ENCODE measurements at regions not wholly inside any gene's neighbourhood (a gene's known extent, or its start where the extent isn't known, plus 50 kb on each side); places are given as distances from the start of the nearest gene placed in this dataset.

- POLR2A ChIA-PET (ENCODE audit: unreplicated experiment): no interaction called here
- H3K27ac ChIP-seq: no peak overlapping the region
- no peaks in the 10 kb centered on the region for H3K9me3 ChIP-seq (ENCODE audit: insufficient read depth, low read depth)
- H3K4me2 ChIP-seq: no peak overlapping the region
- no peaks in the 10 kb centered on the region for H3K9me2 ChIP-seq (ENCODE audit: insufficient read depth)
- no peaks in the 10 kb centered on the region for H3K4me1 ChIP-seq (replicated peaks; ENCODE audit: insufficient read depth)
- H3K4me3 ChIP-seq: no peak overlapping the region
- no peaks in the 10 kb centered on the region for H3K36me3 ChIP-seq (ENCODE audit: low read depth)
- H4K20me1 ChIP-seq (ENCODE audit: insufficient read depth): no peaks in the 10 kb centered on the region
- DNase-seq: no peak
- no peaks in the 10 kb centered on the region for H3F3A ChIP-seq (ENCODE audit: insufficient read depth, low read depth)
- H3K27me3 ChIP-seq (ENCODE audit: insufficient read depth, low read depth): no peaks in the 10 kb centered on the region
- intact Hi-C loops (cut with micrococcal nuclease; ENCODE audit: unreplicated experiment): no loop called here
- BruUV-seq (replicated peaks): no TSS peak
- no peak overlapping the region for H2AFZ ChIP-seq
- H3K79me2 ChIP-seq (ENCODE audit: low read depth): no peaks in the 10 kb centered on the region
- TF ChIP-seq EZH2 (IDR thresholded peaks at IDR 0.05; ENCODE audit: low read depth) (no peak), CTCF (conservative IDR thresholded peaks at IDR 0.05) (no peak)
- CTCF ChIA-PET: no interaction called here
Observed at GRCh38 chr4:117417856-117418255, 332.5 kb upstream of the TRAM1L1 start.

GRCh38 chr4:117420948-117421347, 335.6 kb upstream of the TRAM1L1 start:
- DNase-seq: no peak
- POLR2A ChIA-PET (ENCODE audit: unreplicated experiment): no interaction called here
- CTCF ChIA-PET: no interaction called here
- TF ChIP-seq EZH2 (IDR thresholded peaks at IDR 0.05; ENCODE audit: low read depth) (no peak), CTCF (conservative IDR thresholded peaks at IDR 0.05) (no peak)
- Histone ChIP-seq H3K27ac (no peak overlapping the region), H4K20me1 (ENCODE audit: insufficient read depth) (no peaks in the 10 kb centered on the region), H3K27me3 (ENCODE audit: insufficient read depth, low read depth) (no peaks in the 10 kb centered on the region), H3F3A (ENCODE audit: insufficient read depth, low read depth) (no peaks in the 10 kb centered on the region), H3K4me3 (no peak overlapping the region), H3K9me3 (ENCODE audit: insufficient read depth, low read depth) (no peaks in the 10 kb centered on the region), H3K4me2 (no peak overlapping the region), H3K79me2 (ENCODE audit: low read depth) (no peaks in the 10 kb centered on the region), H3K9me2 (ENCODE audit: insufficient read depth) (no peaks in the 10 kb centered on the region), H3K36me3 (ENCODE audit: low read depth) (no peaks in the 10 kb centered on the region), H3K4me1 (replicated peaks; ENCODE audit: insufficient read depth) (no peaks in the 10 kb centered on the region), H2AFZ (no peak overlapping the region)
- BruUV-seq (replicated peaks): no TSS peak
- intact Hi-C loops (cut with micrococcal nuclease; ENCODE audit: unreplicated experiment): no loop called here

- ChIA-PET CTCF (no interaction called here), POLR2A (ENCODE audit: unreplicated experiment) (no interaction called here)
- Histone ChIP-seq H3K79me2 (ENCODE audit: low read depth) (no peaks in the 10 kb centered on the region), H4K20me1 (ENCODE audit: insufficient read depth) (no peaks in the 10 kb centered on the region), H3K36me3 (ENCODE audit: low read depth) (no peaks in the 10 kb centered on the region), H3F3A (ENCODE audit: insufficient read depth, low read depth) (no peaks in the 10 kb centered on the region), H3K27ac (no peak overlapping the region), H3K9me2 (ENCODE audit: insufficient read depth) (no peaks in the 10 kb centered on the region), H2AFZ (no peak overlapping the region), H3K4me2 (no peak overlapping the region), H3K4me1 (replicated peaks; ENCODE audit: insufficient read depth) (no peaks in the 10 kb centered on the region), H3K9me3 (ENCODE audit: insufficient read depth, low read depth) (no peaks in the 10 kb centered on the region), H3K27me3 (ENCODE audit: insufficient read depth, low read depth) (no peaks in the 10 kb centered on the region), H3K4me3 (no peak overlapping the region)
- no TSS peak for BruUV-seq (replicated peaks)
- TF ChIP-seq CTCF (conservative IDR thresholded peaks at IDR 0.05): no peak
- no peak for DNase-seq
- intact Hi-C loops (cut with micrococcal nuclease; ENCODE audit: unreplicated experiment): no loop called here
Observed at GRCh38 chr4:117421706-117422105, 336.3 kb upstream of the TRAM1L1 start.

Measured in PC-9 (cell line).